RPMI7951 (cell line): ENCODE measurements at regions not wholly inside any gene's neighbourhood (a gene's known extent, or its start where the extent isn't known, plus 50 kb on each side); places are given as distances from the start of the nearest gene placed in this dataset.
A peak's percentile ranks its signal among the peaks of the same experiment; 100 is the strongest.

ENCODE experiments used
- DNase-seq: peaks from one replicate; pipeline ENCODE4 v3.0.0-alpha.2; 2012; ENCODE audit warnings: low read depth

DNA sequence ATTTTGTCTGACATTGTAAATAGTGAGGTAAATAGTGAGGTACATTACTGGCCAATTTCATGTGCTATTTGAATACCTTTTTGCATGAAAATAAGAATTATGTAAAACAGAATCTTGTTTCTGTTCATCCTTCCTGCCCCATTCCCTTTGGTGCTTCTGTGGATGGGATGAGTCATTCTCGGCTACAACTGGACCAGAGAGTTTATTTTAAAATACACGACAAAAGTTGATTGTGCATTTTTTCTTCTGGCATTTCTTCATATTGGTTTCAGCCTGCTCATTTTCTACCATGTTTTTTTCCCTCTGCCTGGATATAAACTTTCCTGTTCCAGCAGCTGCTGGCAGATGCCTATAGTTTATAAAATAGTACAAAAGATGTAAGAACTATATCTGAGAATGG is 107.5 kb downstream of the CYSLTR2 start:
- peak; percentile 23 for DNase-seq

DNA sequence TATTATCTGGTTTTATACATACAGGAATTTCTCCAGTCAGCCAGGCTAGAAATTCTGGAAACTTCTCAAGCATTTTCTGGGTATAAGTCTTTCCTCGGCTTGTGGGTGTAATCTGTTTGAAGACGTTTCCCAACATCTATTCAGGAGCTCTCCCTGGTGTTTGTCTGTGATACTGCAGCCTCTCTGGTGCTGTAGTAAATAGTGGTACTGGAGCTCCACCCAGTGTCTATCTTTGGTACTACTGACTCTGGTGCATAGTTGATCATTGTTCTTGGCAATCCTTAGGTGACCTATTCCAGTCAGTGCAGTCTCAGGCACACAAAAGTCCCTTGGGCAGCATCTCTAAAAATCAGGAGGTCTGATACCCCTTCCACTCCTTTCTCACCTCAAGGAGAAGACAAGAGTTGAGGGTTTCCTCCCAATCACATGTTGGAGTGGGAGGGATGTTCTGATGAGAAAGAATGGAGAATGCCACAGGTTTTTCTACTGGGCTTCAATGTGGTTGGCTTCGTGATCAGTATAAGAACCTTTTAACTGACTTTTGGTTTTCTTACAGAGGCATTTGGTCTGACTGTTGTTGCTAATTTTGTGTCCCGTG is 115.5 kb downstream of the CYSLTR2 start:
- DNase-seq = peak; percentile 77

DNA sequence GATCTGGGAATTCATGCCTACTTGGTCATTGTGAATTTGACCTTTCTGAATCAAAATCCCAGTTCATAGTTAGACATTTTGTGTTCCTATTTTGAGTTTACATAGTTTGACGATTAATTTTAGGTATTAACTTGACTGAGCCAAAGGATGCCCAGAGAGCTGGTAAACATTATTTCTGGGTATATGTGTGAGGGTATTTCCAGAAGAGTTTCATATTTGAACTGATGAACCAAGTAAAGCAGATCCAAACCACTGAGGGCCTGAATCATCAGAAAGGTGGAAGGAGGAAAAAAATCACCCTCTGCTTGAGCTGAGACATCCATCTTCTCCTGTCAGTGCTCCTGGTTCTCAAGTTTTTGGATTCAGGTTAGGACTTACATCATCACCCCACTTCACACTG is 116.6 kb downstream of the CYSLTR2 start:
- DNase-seq = no peak

DNA sequence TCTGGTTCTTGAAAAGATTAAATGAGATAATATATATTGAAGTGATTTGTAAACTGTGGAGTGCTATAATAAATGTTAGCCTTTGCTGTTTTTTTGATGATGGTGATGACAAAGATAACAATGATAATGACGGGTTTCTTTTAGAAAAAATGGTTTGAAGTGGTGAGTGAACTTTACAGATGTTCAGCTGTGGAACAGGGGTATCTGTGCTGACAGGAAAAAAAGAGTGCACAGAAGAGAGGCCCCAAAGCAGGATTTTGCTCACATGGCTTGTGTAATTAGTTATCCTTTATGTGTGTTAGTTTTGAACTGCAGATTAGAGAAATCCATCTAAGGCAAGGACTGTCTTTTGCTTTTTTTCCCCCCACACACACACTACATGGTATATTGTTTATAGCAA is 119.2 kb downstream of the CYSLTR2 start:
- DNase-seq = no peak

DNA sequence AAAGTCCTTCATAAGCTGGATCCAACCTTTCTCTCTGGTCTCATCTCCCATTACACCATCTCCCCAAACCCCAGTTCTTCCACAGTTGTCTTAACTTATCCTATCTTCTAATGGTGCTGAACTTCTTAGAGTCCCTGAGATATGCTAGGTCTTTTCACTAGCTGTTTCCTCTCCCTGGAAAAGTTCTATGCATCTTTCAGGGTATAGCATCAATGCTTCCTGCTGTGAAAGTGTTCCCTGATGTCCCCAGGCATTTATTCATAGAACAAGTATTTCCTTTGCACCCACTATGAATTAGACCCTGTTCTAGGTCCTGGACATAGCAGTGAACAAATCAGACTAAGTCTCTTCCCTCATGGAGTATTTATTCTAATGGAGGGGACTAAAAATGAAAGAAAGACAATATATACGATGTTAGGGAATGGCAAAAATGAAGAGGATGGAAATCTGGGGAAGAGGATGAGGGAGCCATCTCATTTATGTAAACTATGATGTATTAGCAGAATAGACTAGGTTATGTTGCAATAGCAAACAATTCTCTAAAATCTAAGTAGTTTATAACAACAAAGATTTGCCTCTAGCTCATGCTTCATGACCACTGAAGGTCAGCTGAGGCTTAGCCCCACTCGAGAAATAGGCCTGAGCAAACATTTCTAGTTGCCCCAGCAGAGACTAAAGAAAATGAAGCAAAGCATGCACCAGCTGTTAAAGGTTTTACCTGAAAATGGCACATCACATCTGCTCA is 120.0 kb downstream of the CYSLTR2 start:
- no peak for DNase-seq

DNA sequence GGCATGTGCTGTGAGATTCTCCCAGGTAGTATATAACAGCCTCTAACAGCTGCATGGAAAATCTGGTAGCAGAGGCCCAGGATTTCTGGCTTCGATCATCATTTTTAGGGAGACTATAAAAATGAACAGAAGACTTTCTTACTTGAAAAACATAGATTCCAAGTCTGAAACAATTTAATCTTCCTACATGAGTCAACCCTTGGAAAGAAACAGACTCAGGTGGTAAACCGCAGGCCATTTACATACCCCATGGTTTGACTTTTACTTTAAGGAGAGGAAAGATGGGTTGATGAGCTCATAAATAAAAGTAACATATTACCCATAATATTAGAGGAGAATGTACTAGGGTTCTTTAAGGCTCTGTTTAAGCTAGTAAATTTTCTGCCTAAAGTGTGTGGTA is 121.6 kb downstream of the CYSLTR2 start:
- DNase-seq = peak; percentile 77

DNA sequence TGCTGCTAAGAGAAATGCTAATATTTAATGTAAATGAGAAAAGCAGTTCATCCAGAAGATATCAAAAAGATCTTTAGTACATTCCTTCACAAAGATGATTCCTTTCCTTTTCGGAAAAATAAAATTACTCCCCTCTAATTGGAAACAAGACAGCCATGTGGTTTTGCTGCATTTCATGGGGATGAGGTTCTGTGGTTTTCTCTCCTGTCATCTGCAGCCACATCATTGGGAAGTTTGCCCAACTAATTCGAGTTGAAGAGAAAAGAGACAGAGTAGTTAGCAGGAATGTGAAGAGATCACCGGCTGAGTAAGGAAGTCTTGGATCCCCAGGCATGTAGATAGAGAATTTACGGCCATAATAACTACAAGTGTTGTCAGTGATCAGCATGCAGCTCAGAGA is 122.1 kb downstream of the CYSLTR2 start:
- DNase-seq = peak; percentile 96

DNA sequence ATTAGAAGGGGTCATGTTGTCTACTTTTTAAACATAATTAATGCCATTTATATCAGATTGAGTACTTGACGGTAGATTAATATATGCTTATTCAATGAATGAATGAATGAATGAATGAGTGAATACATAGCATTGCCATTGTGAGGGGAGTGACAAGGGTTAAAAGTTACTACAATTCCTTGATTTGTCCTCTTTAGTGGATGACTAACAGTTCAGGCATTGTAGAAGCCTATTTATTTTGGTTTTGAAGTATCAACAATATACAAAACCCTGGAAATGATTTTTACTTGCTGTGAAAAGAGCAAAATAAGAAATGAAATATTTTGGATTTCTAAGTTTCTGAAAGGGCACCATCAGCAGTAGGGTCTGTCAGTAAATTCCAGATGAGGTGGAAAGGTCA is 122.7 kb downstream of the CYSLTR2 start:
- DNase-seq = no peak

DNA sequence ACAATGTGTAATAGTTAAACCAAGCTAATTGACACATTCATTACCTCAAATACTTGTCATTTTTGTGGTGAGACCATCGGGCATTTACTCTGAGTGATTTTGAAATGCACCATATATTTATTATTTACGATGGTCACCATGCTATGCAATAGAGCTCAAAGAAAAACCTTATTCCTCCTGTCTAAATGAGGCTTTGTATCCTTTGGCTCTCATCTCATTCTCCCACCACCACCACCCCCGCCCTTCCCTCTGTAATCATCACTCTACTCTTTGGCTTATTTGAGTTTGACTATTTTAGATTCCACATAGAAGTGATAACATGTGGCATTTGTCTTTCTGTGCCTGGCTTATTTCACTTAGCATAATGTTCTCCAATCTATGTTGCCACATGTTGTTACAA is 124.9 kb downstream of the CYSLTR2 start:
- DNase-seq = no peak

DNA sequence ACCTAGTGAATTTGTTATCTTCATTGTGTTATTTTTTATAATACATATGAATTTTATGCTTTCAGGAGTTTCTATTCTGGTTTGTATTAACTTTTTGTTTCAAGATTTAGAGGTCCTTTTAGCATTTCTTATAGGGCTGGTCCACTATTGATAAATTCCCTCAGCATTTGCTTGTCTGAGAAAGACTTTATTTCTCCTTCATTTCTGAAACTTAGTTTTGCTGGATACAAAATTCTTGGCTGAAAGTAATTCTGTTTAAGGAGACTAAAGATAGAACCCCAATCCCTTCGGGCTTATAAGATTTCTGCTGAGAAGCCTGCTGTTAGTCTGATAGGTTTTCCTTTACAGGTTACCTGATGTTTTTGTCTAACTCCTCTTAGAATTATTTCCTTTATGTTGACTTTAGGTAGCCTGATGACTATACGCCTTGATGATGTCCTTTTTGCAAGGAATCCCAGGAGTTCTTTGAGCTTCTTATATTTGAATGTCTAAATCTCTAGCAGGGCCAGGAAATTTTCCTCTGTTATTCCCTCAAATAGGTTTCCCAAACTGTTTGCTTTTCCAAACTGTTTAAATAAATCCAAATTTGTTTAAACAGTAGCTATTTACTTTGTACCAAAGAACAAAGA is 127.1 kb downstream of the CYSLTR2 start:
- DNase-seq = no peak

DNA sequence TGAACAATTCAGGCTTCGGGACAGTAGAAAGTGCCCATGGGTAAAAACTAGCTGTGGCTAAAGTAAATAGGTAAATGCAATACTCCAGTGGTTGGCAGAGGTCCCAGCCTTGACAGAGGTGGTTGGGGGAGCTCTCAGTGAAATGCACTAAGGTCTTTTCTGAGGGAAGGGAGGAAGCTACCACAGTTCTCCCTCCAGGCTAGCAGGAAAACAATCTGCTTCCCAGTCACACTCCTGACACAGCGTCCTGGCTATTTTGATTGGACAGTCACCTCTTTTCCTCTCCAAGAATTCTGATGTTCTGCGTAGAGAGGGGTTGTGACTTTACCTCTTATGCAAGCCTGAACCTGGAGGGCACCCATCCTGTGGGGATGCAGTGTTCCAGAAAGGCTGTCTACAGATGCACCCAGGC is 128.7 kb downstream of the CYSLTR2 start:
- DNase-seq = peak; percentile 32

DNA sequence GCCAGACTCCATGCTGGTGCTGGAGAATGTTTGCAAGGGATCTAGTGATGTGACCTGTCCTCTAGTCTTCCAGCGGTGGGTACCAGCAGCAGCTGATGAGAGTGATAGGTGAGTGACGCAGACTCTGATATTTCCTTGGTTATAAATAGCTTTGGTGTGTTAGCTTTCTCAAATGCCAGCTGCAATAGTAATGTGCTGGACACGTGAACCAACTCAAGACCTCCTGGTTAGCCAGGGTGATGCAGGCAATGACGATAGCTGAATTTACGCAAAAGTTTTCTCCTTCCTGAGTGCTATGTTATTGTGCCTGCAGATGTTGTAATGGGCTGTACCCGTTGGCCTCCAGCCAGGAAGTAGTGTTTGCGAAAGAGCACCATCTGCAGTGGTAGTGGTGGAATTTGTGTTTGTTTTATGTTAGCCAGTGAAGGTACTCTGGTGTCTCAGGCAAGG is 129.5 kb downstream of the CYSLTR2 start:
- DNase-seq = peak; percentile 93

DNA sequence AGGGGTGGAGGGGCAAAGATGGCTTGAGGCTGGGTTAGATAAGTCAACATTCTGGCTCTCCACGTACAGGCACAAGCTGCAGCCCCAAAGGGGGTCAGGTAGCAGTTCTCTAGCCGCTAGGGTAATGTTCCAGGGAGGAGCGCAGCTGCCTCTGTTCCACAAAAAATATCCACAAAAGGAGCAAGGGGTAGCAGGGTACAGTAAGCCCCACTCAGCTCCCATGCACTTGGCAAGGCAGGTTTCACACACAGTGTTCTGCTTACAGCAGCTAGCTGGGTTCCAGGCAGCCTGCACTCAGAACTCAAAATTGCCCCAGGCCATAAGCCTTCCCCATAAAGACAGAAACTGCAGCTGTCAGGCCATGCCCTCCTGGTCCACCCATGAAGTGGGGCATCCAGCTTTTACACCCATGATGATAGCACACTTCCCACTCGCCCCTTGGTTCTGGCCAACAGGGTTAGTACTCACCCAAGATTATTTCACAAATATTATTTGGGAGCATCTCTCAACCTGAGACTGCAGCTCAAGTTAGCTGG is 130.0 kb downstream of the CYSLTR2 start:
- DNase-seq = peak; percentile 50

DNA sequence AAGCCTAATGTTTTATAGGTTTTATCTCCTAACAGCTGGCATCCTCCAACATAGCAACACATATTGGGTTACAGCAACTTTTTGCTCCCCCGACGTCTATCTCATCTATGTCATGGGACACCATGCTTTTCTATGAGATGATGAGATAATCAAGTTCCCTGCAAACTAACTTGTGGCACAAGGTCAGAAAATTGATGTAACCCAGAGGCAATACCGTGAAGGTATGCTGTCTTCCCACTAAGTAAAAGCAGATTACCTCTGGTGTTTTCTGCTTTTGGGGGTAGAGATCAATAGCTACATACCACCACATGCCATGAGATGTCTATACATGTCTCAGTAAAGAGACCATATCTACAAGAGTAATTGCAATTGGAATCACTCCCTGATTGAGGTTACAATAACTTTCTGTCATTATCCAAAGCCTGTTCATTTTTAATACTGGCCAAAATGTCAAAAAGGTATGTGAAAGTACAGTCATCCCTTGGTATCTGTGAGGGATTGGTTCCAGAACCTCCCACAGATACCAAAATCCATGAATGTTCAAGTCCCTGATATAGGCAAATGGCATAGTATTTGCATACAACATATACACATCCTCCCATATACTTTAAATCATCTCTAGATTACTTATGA is 131.3 kb downstream of the CYSLTR2 start:
- DNase-seq = no peak

DNA sequence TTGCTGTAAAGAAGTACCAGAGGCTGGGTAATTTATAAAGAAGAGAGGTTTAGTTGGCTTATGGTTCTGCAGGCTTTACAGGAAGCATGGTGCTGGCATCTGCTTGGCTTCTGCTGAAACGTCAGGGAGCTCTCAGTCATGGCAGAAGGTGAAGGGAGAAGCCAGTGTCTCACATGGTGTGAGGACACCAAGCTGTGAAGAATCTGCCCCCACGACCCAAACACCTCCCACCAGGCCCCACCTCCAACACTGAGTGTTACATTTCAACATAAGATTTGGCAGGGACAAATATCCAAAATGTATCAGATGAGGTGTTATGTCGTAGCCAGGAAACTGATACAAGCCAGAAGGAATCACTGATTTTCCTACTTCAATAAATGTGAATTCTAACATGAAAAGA is 136.5 kb downstream of the CYSLTR2 start:
- DNase-seq = no peak

DNA sequence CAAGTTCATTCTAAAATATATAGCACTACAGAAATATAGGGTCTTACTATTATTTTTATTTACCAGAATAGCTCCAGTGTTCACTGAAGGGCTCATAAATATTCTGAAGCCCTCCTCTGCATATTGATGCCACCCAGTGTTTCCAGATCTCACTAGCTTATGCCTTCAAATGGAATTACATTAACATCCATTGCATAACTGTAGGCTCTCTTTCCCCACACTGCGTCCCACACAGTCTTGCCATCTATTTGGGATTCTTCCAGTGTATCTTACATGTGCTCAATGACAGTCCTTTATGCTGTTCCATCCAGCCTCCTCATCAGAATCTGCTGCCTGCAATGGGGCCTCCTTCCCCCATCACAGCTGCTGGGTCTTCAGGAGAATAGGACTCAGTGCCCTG is 137.2 kb downstream of the CYSLTR2 start:
- no peak for DNase-seq

DNA sequence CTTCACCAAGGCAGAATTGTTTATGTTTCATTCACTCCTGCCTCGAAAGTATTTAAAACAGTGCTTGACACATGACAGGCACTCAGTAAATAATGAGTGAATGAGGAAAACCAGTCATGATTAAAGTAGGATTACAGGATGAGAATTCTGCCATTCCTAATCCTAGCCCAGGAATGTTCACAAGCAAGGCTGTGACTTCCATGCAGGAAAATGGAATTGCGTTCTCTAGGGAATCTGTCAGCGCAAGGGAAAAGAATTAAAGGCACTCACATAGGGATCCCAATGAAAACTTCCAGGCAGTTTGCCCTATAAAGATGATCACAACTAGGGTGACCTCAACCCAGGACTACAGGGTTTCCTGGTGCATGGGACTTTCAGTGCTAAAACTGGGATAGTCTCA is 143.4 kb downstream of the CYSLTR2 start:
- DNase-seq = no peak

DNA sequence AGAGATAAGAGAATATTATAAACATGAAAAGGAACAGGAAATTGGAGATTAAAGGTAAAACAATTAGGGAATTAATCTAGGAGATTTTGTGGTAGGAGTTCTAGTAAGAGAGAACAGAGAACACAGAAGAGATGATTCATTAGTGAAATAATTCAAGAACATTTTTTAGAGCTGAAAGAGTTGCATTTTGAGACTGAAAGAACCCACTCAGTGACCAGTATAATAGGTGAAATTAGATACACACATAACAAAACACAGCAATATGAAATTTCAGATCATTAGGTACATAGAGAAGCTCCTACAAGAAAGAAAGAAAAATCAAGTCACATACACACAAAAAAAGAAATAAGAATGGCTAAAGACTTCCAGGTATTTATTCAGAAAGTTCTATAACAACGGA is 144.0 kb downstream of the CYSLTR2 start:
- DNase-seq = no peak

DNA sequence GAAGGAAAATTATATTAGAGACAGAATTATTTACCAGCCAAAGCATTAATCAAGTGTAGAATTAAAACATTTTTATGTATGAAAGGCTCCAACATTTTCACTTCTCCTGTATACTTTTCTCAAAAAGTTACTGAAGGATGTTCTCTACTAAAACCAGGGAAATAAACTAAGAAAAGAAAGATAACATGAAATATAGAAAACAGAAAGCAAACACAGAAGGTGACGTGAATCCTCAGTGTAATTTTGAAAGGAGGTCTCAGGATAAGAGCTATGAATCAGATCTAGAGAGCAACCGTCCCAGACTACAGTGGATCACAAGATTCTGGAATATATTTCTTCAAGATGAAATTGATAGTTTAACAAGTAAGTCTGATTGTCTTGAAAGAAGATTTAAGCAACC is 144.5 kb downstream of the CYSLTR2 start:
- no peak for DNase-seq

DNA sequence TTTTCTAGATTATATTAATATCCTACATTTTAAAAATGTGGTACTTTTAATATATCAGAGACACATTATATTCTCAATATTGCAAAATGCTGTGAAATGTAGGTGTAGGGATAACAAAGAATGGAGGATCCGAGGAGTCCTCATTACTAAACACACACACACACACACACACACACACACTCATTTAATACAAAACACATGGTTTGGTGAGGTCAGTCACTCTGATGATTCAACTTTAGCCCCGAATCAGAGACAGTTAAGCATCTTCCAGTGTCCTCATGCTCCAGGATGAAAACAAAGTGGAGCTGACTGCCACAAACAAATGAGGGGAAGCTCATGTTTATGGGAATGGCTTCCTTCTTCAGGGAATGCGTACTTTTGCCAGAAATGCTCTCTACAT is 147.5 kb downstream of the CYSLTR2 start:
- peak; percentile 87 for DNase-seq

DNA sequence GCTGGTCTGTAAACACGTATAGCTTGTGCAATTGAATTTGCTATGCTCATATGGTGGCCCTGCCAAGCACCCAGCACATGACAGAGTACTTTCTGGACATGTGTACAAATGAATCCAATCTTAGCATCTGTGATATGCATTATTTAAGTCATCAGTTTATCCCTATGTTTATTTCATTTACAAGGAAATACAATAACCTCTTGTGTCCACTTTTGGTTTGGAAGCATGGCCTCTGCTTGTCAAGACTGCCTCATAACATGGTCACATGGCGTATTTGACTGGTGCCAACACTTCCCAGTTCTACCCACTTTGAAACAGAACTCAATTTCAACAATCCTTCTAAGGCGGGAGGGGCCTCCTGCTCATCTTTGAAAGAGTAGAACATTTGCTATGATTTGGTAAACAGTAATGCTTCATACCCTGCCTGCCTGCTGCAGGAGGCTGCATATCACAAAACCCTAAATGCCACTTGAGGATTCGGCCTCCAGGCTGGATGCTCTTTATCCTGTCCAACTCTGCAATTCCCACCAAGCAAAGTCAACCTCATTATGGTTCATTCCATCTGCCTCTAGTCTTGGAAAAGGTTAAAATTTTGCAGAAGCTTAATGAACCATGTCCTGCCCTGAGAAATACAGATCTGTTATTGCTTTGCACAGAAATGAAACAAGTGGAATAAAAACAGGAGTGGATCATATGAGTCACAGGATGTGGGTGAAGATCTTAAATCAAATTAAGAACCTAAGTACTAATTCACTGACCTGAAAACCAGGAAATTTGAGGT is 151.3 kb downstream of the CYSLTR2 start:
- DNase-seq = peak; percentile 85

DNA sequence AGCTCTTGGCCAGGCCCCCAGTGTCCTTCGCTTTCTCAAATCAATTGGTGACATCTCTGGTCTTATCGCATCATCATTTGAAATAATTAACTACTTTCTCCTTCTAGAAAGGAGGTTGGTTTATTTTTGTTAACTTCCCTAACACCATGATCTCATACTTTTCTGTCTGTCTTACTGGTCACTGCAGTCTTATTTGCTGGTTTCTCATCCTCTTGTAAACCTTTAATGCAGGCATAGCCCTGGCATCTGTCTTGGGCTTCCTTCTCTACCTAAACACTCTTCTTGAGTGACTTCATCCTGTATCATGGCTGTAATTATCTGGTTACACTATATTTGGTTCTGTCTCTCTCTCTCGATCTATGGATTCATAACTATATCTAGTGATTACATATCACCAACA is 152.8 kb downstream of the CYSLTR2 start:
- no peak for DNase-seq
